ENCODE measurements at regions not wholly inside any gene's neighbourhood (a gene's known extent, or its start where the extent isn't known, plus 50 kb on each side); places are given as distances from the start of the nearest gene placed in this dataset.
"Not testable (repeated sequence)": the region's sequence is repeated elsewhere in the genome, so short reads cannot be mapped to it uniquely, and the experiment has no call there.

GRCh38 chr2:8243748-8244400 is 438.0 kb upstream of the ID2 start:
- peaks cover 13% of the 10 kb centered on the region for H3K36me3 Mint-ChIP-seq (ENCODE audit: low read depth)
- H3K4me1 Mint-ChIP-seq (ENCODE audit: low read depth), result peaks cover 20% of the 10 kb centered on the region
- peaks cover 29% of the 10 kb centered on the region for H3K9me3 Mint-ChIP-seq
- no peak overlapping the region for H3K4me3 Mint-ChIP-seq
- peaks cover 2% of the 10 kb centered on the region for H3K27me3 Mint-ChIP-seq
- no peak for DNase-seq
- H3K27ac Mint-ChIP-seq, result no peak overlapping the region

DNA sequence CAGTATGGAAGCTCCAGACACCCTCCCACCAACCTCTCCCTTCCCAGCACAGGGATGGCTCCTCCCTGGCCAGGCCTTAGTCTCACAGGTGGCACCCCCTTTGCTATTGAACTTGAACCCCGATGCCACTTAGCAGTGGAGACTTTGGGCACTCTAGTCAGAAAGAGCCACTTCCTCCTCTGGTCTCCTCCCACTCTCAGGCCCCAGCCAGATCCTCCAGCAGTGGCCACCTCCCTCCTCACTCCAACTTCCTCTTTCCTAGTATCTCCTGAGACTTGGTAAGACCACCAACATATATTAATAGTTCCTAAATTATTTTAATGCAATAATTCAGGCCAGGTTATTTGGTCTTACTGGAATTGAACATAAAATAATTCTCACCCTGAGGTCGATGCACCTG is 437.2 kb upstream of the ID2 start:
- H3K4me1 Mint-ChIP-seq (ENCODE audit: low read depth), result peaks cover 12% of the 10 kb centered on the region
- H3K9me3 Mint-ChIP-seq, result peaks cover 29% of the 10 kb centered on the region
- no peak for DNase-seq
- H3K4me3 Mint-ChIP-seq, result no peak overlapping the region
- no peak overlapping the region for H3K27ac Mint-ChIP-seq
- H3K27me3 Mint-ChIP-seq, result no peaks in the 10 kb centered on the region
- H3K36me3 Mint-ChIP-seq (ENCODE audit: low read depth), result peaks cover 13% of the 10 kb centered on the region

GRCh38 chr2:8246137-8246536 is 435.7 kb upstream of the ID2 start:
- Mint-ChIP-seq H3K9me3 (peaks cover 34% of the 10 kb centered on the region), H3K4me3 (no peak overlapping the region), H3K4me1 (ENCODE audit: low read depth) (peaks cover 6% of the 10 kb centered on the region), H3K27ac (no peak overlapping the region), H3K36me3 (ENCODE audit: low read depth) (peaks cover 13% of the 10 kb centered on the region), H3K27me3 (no peaks in the 10 kb centered on the region)
- no peak for DNase-seq

DNA sequence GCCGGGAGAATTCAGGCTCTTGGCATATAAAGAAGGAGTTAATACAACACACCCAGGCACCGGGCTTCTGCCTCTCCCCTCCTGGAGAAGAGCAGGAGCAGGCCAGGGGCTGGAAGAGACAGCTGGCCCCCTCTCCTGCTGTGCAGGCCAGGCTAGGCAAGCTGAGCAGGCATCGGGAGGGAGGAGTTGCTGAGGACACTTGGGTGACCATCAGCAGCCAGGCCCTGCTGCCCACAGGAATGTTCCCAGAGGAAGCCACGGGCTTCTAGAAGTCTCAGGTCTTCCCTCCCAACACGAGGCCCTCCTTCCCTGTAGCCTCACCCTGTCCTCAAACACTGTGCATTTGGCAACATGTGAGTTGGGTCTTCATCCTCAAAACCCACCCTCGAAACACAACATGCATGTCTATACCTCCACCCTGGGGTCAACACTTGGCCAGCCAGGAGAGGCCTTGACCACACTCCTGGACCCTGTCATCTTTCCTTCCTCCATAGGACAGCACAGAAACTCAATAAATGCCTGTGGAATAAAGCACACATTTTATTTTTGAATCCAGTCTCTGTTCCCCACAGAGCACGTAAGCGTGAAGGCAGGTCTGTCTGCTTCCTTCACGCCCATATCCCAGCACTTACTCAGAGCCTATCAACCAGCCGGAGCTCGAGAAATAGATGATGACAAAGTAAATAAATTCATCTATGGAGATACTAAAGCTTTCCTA is 433.8 kb upstream of the ID2 start:
- H3K4me1 Mint-ChIP-seq (ENCODE audit: low read depth), result peaks cover 6% of the 10 kb centered on the region
- no peaks in the 10 kb centered on the region for H3K27me3 Mint-ChIP-seq
- DNase-seq, result no peak
- no peak overlapping the region for H3K4me3 Mint-ChIP-seq
- peaks cover 13% of the 10 kb centered on the region for H3K36me3 Mint-ChIP-seq (ENCODE audit: low read depth)
- H3K27ac Mint-ChIP-seq, result no peak overlapping the region
- peaks cover 34% of the 10 kb centered on the region for H3K9me3 Mint-ChIP-seq

- peaks cover 7% of the 10 kb centered on the region for H3K4me1 Mint-ChIP-seq (ENCODE audit: low read depth)
- H3K27me3 Mint-ChIP-seq, result no peaks in the 10 kb centered on the region
- no peak overlapping the region for H3K4me3 Mint-ChIP-seq
- peaks cover 13% of the 10 kb centered on the region for H3K36me3 Mint-ChIP-seq (ENCODE audit: low read depth)
- H3K9me3 Mint-ChIP-seq, result peaks cover 31% of the 10 kb centered on the region
- no peak for DNase-seq
- no peak overlapping the region for H3K27ac Mint-ChIP-seq
These were observed 433.3 kb upstream of the ID2 start for GRCh38 chr2:8248623-8248957.

GRCh38 chr2:8249141-8249540 is 432.7 kb upstream of the ID2 start:
- Mint-ChIP-seq H3K36me3 (ENCODE audit: low read depth) (peaks cover 11% of the 10 kb centered on the region), H3K27me3 (no peaks in the 10 kb centered on the region), H3K27ac (no peak overlapping the region), H3K9me3 (peaks cover 28% of the 10 kb centered on the region), H3K4me1 (ENCODE audit: low read depth) (peaks cover 12% of the 10 kb centered on the region), H3K4me3 (no peak overlapping the region)
- no peak for DNase-seq

GRCh38 chr2:8249769-8250168 is 432.1 kb upstream of the ID2 start:
- Mint-ChIP-seq H3K36me3 (ENCODE audit: low read depth) (peaks cover 7% of the 10 kb centered on the region), H3K9me3 (peaks cover 23% of the 10 kb centered on the region), H3K27ac (no peak overlapping the region), H3K4me1 (ENCODE audit: low read depth) (peaks cover 19% of the 10 kb centered on the region), H3K4me3 (no peak overlapping the region), H3K27me3 (no peaks in the 10 kb centered on the region)
- DNase-seq, result no peak

DNA sequence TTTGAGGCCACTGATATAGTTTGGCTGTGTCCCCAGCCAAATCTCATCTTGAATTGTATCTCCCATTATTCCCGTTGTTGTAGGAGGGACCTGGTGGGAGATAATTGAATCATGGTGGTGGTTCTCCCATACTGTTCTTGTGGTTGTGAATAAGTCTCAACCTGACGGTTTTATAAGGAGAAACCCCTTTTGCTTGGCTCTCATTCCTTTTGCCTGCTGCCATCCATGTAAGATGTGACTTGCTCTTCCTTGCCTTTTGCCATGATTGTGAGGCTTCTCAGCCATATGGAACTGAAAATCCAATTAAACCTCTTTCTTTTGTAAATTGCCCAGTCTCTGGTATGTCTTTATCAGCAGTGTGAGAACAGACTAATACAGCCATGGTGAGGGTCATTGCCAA is 431.6 kb upstream of the ID2 start:
- DNase-seq; H3K27me3 Mint-ChIP-seq; H3K4me3 Mint-ChIP-seq; H3K36me3 Mint-ChIP-seq (ENCODE audit: low read depth); H3K27ac Mint-ChIP-seq: not testable (repeated sequence)
- Mint-ChIP-seq H3K4me1 (ENCODE audit: low read depth) (peaks cover 20% of the 10 kb centered on the region), H3K9me3 (peaks cover 20% of the 10 kb centered on the region)

DNA sequence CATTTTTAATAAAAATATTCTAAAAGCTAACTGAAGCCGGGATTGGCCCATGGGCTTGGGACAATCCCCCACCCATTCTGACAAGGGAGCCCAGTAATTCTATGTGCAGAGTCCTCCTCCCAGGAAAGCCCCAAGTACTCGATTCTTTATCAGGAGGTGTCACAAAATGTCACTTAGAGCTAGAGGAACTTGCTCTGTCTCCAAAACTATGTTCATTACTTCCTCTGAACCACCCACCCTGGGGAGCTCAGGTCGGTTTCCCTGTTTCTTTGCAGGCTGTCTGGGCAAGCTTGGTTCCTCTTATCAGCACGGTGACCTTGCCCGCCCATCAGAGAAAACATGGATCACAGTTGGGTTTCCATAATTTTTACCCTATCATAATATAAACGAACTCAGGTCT is 430.6 kb upstream of the ID2 start:
- peaks cover 12% of the 10 kb centered on the region for H3K9me3 Mint-ChIP-seq

GRCh38 chr2:8251856-8252255 is 430.0 kb upstream of the ID2 start:
- Mint-ChIP-seq H3K4me3 (no peak overlapping the region), H3K36me3 (ENCODE audit: low read depth) (no peaks in the 10 kb centered on the region), H3K9me3 (peaks cover 6% of the 10 kb centered on the region), H3K27ac (no peak overlapping the region), H3K27me3 (no peaks in the 10 kb centered on the region), H3K4me1 (ENCODE audit: low read depth) (peaks cover 21% of the 10 kb centered on the region)
- DNase-seq, result no peak

More for the DNA sequence above, 430.6 kb upstream of the ID2 start:
- H3K27ac Mint-ChIP-seq, result no peak overlapping the region
- H3K36me3 Mint-ChIP-seq (ENCODE audit: low read depth), result peaks cover 4% of the 10 kb centered on the region
- DNase-seq, result no peak
- H3K27me3 Mint-ChIP-seq, result no peaks in the 10 kb centered on the region
- peaks cover 21% of the 10 kb centered on the region for H3K4me1 Mint-ChIP-seq (ENCODE audit: low read depth)
- no peak overlapping the region for H3K4me3 Mint-ChIP-seq

DNA sequence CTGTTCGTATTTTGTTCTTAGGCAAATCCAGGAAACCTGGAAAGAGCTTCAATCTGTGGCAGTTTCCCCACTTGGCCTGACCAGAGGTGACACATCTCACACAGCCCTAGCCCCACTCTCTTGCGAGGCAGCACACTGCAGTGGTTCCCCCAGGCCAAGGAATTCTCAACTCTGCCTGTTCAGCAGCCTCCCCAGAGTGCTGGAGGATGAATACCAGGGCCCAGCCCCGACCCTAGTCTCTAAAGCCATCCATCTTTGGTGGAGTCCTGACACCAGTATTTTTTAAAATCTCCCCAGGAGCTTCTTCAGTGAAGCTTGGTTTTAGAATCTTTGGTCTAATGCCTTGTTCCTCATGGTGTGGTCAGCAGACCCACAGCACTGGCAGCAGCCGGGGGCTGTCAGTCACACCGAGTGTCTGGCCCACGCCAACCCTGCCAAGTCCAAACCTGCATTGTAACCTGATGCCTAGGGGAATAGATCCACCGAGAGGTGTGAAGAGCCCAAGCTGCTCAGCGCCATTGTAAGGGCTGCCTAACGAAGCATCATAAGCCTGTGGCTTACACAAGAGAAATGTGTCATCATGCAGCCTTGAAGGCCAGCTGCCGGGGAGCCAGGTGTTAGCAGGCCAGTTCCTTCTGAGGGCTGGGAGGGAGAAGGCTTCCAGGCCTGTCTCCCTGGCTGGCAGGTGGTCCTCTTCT is 428.7 kb upstream of the ID2 start:
- Mint-ChIP-seq H3K9me3 (peaks cover 5% of the 10 kb centered on the region), H3K36me3 (ENCODE audit: low read depth) (no peaks in the 10 kb centered on the region), H3K27ac (no peak overlapping the region), H3K27me3 (no peaks in the 10 kb centered on the region), H3K4me3 (no peak overlapping the region), H3K4me1 (ENCODE audit: low read depth) (peaks cover 20% of the 10 kb centered on the region)
- DNase-seq, result no peak

DNA sequence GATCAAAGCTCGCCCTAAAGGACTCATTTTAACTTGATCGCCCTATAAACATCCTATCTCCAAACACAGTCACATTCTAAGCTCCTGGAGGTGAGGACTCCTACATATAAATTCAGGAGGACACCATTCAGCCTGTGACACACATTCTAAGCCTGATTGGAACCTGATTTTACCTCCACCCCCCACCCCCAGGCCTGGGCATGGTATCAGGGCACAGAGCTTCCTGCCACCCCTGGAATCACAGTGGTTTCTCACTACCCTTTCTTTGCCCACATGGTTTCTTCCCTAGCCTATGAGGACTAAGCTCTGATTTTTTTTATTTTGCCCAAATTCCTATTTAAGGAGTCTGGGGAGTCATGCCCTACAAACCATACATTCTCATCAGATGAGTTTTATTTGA is 428.1 kb upstream of the ID2 start:
- no peak overlapping the region for H3K4me3 Mint-ChIP-seq
- no peaks in the 10 kb centered on the region for H3K36me3 Mint-ChIP-seq (ENCODE audit: low read depth)
- no peak overlapping the region for H3K27ac Mint-ChIP-seq

GRCh38 chr2:8254214-8254613 is 427.6 kb upstream of the ID2 start:
- H3K27ac Mint-ChIP-seq; H3K36me3 Mint-ChIP-seq (ENCODE audit: low read depth); DNase-seq; H3K9me3 Mint-ChIP-seq; H3K4me3 Mint-ChIP-seq; H3K27me3 Mint-ChIP-seq: not testable (repeated sequence)
- H3K4me1 Mint-ChIP-seq (ENCODE audit: low read depth), result peaks cover 14% of the 10 kb centered on the region

More for the DNA sequence above, 428.1 kb upstream of the ID2 start:
- DNase-seq, result no peak
- H3K9me3 Mint-ChIP-seq, result peaks cover 5% of the 10 kb centered on the region
- no peaks in the 10 kb centered on the region for H3K27me3 Mint-ChIP-seq
- H3K4me1 Mint-ChIP-seq (ENCODE audit: low read depth), result peaks cover 15% of the 10 kb centered on the region

DNA sequence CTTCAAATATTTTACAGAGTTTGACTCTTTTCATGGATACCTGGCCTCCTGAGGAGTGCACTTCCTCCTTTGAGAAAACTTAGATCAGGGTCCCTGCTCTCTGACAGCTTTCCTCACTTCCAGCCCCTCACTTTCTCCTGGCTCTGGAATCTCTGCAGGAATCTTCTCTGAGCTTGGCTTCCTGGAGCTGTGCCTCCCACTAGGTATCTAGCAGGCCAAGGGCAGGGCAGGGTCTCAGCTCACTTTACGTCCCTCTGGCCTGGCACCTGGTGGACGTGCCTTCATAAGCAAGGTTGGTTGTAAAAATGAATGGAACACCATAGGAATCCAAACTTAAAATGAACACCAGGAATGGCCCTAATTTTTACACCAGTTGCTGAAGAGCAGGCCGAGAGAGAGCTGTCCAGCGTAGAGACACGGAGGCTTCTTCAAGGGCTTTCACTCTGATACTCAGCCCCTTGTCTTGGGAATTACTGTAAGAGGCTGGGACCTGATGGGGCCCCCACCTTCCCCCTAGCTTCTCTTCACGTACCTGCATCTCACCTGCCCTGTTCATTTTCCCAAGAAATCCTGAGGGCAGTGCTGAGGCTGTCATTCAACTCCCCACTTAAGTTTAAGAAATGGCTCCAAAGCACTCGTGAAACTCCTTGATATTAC is 426.9 kb upstream of the ID2 start:
- Mint-ChIP-seq H3K4me1 (ENCODE audit: low read depth) (peaks cover 14% of the 10 kb centered on the region), H3K27me3 (no peaks in the 10 kb centered on the region), H3K27ac (no peak overlapping the region), H3K36me3 (ENCODE audit: low read depth) (no peaks in the 10 kb centered on the region), H3K4me3 (no peak overlapping the region), H3K9me3 (peaks cover 5% of the 10 kb centered on the region)
- DNase-seq, result no peak

- DNase-seq, result no peak
- no peaks in the 10 kb centered on the region for H3K36me3 Mint-ChIP-seq (ENCODE audit: low read depth)
- peaks cover 14% of the 10 kb centered on the region for H3K4me1 Mint-ChIP-seq (ENCODE audit: low read depth)
- H3K4me3 Mint-ChIP-seq, result no peak overlapping the region
- H3K27ac Mint-ChIP-seq, result no peak overlapping the region
- peaks cover 4% of the 10 kb centered on the region for H3K9me3 Mint-ChIP-seq
- no peaks in the 10 kb centered on the region for H3K27me3 Mint-ChIP-seq
These were observed 426.4 kb upstream of the ID2 start for GRCh38 chr2:8255448-8255800.

Data from activated T-cell treated with anti-CD3 and anti-CD28 coated beads, Interleukin-2, amount 50 U/mL, for 24 hours (primary cell).